Umbilical cord (tissue), 1 donor: ENCODE measurements at regions not wholly inside any gene's neighbourhood (a gene's known extent, or its start where the extent isn't known, plus 50 kb on each side); places are given as distances from the start of the nearest gene placed in this dataset.

Experiments
- DNase-seq: peaks from one replicate; pipeline ENCODE4 v3.0.0-alpha.2; 2015; ENCODE audit warnings: low spot score

DNA sequence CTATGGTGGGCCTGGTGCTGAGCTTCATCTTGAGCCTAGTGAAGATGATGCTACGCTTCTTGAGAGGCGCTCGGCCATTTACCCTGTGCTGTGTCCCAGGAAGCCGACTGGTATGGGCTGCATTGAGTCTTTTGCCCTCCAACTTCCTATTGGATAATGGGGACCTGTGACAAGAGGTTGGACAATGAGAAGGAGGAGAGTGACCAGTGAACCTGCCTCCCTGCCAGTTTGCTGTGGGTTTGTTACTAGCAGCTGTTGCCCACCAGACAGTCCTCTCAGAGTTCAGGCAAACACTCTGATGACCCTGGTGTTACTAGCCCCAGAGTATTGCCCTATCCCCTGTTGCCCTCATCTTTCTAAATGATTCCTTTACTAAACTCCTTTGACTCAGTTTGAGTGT, 99.6 kb upstream of the PFN2 start:
- DNase-seq = no peak

DNA sequence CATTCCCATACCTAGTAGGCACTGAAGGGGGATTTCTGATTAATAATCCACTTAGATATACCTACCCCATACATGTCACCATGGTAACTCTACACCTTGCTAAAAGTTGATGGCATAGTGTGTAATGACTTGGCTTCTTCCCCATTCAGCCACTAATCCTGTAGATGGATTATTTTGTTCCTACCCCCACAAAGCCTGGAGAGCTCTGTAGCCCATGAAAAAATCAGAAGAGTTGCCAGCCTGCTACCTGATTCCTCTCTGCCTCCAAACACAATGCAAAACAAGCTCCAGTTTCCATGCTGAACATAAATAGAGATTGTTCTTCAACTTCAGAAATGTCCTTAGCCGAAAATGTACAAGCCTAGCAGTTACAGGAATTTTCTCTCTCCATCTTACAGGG, 98.9 kb upstream of the PFN2 start:
- no peak for DNase-seq

DNA sequence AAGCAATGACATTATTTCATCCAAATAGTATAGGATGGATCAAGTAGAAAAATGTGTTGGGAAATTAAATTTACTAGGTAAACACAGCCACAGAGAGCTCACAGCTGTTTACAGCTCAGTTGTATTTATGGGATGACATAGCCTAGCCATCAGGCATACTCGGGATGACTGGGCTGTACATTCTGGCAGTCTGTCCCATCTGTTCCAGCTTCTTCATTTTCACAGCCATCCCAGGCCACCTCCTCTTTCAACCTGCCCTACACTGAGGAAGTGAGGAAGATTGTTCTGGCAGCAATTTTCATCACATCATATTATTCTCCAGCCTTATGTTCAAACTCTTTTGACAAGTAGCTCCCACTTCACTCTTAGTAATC, 98.4 kb upstream of the PFN2 start:
- DNase-seq = no peak

- DNase-seq = no peak
Observed at GRCh38 chr3:150068440-150069153, 97.9 kb upstream of the PFN2 start.

DNA sequence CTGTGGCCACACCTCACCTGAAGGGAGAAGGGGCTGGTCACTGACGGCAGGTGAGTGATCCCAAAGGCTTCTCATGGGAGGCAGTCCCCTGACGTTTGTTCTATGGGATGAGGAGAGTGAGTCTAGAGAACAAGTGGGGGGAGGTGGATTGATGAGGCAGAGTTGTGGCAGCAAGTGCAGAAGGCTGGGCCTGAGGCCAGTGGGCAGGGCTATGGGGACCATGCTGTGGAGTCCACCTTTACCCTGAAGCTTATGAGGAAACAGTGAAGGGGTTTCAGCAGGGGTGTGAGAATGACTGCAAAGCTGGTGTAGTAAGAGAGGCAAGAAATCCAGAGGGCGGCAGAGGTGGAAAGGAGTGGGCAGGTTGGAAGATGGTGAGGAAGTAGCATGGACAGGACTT, 96.9 kb upstream of the PFN2 start:
- no peak for DNase-seq

DNA sequence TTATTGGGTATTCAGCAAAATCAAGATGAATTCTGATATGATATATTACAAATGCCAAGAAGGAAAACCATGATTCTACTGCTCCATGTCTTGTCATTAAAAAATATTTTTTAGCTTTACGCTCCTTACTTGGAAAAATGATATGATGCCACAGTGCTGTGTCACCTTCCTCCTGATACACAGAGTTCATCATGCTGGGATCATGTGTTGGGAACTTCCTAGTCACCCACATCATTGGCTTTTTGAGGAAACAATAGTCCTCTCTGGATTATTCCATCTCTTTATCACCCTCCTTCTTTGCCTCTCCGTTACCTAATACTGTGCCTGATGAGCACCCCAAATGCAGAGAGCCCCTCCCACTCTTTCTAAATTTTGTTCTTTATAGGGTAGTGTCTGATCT, 94.3 kb upstream of the PFN2 start:
- DNase-seq = no peak

GRCh38 chr3:150063237-150063636, 92.5 kb upstream of the PFN2 start:
- DNase-seq = no peak

- DNase-seq = peak; percentile 89
Observed at GRCh38 chr3:150062492-150062891, 91.8 kb upstream of the PFN2 start.

DNA sequence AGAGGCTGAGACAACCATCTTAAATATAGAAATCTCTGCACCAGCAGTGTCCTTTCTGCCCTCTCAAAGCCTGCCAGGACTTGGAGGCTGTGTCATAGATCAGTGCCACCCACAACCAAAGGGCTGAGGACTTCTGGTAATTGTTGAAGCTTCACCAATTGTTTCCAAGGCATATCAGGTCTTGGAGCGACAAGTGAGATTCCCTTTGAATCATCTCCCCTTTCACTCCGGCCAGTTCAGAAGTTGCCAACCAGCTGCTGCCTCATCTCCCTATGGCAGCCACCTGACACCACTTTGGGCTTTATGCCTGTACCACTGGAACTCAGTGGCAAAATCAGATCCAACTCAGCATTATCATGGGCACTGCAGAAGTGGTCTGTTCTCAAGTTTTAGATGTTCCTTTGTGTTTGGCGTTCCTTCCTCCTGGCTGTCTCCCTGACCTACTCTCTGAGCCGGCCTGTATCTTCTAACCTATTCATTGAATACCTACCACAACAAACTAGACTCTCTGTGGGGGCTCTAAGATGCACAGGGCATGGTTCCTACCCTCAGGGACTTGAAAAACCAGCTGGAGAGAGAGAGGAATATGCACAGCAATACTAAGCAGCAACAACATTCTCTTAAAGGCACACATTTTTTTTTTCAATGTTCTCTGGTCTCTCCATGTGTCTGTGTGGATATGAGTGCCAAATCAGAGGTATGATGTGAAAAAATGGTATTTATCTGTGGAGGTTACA, 90.8 kb upstream of the PFN2 start:
- no peak for DNase-seq

DNA sequence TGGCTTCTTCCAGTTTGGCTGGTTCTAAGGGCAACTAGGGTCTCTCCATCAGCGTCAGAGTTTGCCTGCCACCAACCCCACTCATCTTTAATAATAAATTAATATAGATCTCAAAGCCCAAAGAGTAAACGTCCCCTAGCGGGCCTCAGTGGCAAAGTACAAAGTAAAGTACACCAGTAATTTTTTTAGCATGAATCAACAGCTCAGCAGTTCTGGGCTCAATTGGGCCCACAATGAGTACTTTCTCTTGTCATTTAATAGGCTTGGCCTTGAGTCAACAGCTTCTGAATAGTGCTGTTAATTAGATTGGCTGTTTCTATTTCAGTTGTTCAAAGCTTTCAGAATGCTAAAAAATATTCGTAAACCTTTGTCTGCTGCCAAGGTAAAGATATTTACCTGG, 89.0 kb upstream of the PFN2 start:
- DNase-seq = no peak

DNA sequence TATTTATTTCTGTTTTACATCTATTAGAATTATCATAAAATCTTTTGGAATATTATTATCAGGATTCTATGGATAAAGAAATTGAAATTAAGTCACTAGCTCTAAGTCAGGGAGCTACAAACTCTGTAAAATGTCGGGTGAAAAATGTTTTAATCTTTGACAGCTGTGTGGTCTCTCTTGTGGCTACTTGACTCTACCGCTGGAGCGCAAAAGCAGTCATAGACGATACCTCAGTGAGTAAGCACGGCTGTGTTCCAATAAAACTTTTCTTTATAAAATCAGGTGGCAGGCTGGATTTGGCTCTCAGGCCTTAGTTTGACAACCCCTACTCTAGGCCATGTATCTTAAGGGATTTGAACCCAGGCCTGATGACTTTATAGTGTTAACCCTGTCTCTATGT, 88.5 kb upstream of the PFN2 start:
- no peak for DNase-seq

DNA sequence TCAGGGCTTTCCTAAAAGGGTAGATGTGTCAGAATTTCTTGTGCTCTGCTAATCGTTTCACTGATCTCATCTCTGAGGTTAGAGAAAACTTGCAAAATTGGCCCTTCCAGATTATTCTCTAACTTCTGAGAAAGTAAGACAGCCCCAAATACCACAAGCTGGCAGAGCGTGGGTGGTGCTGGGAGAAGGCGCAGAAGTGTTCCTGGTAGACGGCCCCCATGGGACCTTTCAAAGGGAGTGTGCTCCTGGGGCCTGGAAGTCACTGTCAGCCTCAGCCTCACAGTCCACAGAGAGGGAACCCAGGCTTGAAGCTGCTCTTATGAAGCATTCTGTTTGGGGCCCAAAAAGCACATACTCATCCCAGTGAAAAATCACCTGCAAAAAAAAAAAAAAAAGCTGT, 86.5 kb upstream of the PFN2 start:
- no peak for DNase-seq

GRCh38 chr3:150055332-150055731, 84.6 kb upstream of the PFN2 start:
- DNase-seq = no peak

- DNase-seq = no peak
Observed at GRCh38 chr3:150054635-150055034, 83.9 kb upstream of the PFN2 start.

DNA sequence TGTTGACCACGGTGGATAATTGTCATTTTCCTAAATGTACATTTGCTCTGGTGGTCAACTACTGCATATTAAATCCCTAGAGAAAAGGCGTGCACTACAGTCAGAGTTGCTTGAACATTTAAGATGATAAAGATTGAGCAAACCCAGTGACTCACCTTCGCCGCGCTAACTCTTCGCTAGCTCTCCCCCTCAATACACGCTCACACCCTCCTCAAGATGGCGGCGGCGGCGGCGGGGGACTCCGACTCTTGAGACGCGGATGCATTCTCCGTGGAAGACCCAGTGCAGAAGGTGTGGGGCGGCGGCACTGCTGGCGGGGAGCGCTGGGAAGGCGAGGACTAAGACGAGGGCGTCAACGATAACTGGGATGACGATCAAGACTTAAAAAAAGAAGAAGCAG, 79.8 kb upstream of the PFN2 start:
- DNase-seq = no peak

GRCh38 chr3:150049317-150049716, 78.6 kb upstream of the PFN2 start:
- no peak for DNase-seq

- no peak for DNase-seq
Observed at GRCh38 chr3:150041877-150042276, 71.2 kb upstream of the PFN2 start.

GRCh38 chr3:150040097-150040496, 69.4 kb upstream of the PFN2 start:
- no peak for DNase-seq

GRCh38 chr3:150038830-150039229, 68.1 kb upstream of the PFN2 start:
- DNase-seq = no peak

- no peak for DNase-seq
Observed at GRCh38 chr3:150036780-150037179, 66.1 kb upstream of the PFN2 start.

- peak; percentile 26 for DNase-seq
Observed at GRCh38 chr3:150035910-150036612, 65.4 kb upstream of the PFN2 start.

GRCh38 chr3:150035301-150035779, 64.6 kb upstream of the PFN2 start:
- no peak for DNase-seq

DNA sequence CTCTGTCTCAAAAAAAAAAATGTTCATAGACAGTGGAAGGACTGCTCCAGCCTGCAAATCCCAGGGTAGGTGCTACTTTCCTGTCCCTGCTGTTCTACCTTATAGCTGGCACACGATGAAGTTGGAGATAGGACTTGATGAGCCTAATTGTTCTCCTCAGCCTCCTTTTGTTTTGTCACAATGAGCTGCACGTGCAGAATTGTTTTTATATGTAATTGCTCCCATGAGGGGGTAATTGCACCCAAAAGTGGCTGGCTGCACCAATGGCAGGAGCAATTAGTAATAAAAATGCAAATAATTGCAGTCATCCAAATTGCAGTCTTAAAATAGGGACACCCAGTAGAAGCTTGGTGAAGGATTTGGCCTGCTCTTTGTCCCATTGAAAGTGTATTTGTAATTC, 63.0 kb upstream of the PFN2 start:
- no peak for DNase-seq
